HG02610 (cell line): ENCODE measurements at regions not wholly inside any gene's neighbourhood (a gene's known extent, or its start where the extent isn't known, plus 50 kb on each side); places are given as distances from the start of the nearest gene placed in this dataset.

ENCODE experiments used
- ATAC-seq: cut with Tn5 transposase; IDR thresholded peaks from one replicate; pipeline ENCODE4 v1.9.1; 2021; ENCODE audit warnings: mild to moderate bottlenecking, moderate library complexity; ENCODE audit not compliant: unreplicated experiment

DNA sequence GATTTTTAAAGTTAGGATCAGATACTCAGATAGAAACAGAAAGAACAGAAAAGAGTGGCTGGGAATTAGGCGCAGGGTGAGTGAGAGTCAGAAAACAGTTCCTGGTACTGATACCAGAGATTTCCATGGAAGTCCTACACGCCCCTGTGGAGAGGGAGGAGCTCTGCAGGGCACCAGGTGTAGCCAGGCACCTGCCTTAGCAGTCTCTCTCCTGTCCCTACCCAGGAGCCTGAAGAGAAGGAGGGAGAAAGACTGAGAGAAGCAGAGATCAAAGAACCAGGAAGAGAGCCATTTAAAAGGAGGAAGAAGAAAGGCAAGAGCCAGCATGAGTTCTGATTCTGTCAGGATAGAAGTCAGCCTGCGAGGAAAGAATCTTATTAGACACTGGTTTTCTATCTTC is 65.0 kb downstream of the CBLN1 start:
- no peak for ATAC-seq

DNA sequence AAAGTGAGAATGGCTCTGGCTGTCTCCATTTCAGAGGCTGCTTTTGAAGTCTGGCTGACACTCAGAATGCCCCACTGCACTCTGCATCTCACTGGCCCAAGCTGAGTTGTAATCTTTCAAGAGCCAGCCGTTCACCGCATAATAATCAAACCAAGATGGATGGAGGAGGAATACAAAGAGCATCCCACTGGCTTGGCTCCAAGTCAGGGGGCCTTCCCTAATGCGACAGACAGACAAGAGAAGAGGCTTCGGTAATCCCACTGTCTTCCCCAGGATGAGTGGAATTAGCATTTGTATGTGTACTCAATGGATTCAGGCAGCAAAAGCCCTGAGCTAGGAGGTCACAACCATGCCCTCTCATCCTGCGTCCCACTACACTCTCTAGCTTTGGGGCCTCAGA is 68.0 kb downstream of the CBLN1 start:
- ATAC-seq: no peak

DNA sequence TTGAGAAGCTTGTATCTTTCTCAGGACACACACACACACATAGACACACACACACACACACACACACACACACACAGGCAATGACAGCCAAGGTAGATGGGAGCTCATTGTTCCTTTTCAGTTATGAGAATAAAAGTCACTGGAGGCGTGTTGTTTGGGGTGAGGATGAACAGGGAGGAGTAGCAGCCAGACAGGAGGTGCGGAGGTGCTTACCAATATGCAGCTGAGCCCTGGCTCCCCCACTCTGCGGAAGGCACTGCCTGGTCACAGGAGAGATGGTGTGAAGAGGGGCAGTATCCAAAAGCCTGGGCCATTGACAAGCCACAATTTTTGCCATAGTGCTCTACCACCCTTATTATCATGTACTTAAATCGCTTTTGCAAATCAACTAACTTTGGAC is 77.4 kb downstream of the CBLN1 start:
- no peak for ATAC-seq

DNA sequence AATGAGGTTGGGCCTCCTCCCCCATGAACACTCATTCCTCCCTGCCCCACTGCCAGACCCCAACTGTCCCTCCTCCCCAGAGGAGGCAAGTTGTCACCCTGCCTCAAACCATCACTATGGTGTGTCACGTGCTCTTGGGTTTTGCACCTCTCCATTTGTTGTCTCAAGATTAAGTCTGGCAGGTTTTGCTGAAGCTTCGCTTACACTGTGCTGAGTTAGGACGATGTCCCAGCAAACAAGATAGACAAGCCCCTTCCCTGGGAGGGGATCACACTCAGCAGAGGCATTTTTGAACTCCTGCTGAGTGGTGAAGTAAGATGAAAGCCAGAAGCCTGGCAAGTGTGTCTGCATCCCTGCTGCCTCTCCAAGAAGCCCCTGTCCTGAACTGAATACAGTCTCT is 78.3 kb downstream of the CBLN1 start:
- ATAC-seq: no peak

DNA sequence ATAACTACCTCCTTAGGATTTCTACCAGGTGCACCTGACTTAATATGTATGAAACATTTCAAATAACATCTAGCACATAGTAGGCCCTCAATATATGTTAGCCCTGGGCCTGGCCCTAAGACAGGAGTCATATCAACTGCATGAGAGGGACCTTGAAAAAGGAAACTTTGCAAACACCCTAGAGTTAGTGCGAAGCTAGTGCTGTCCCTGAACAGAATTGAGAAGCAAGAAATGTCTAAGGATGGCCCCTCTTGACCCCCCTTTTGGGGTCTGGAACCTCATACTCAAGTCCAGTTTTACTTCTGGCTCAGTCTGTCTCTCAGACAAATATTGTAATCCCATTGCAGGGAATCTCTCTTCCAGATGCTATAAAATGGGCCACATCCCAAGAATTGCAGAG is 80.5 kb downstream of the CBLN1 start:
- no peak for ATAC-seq

DNA sequence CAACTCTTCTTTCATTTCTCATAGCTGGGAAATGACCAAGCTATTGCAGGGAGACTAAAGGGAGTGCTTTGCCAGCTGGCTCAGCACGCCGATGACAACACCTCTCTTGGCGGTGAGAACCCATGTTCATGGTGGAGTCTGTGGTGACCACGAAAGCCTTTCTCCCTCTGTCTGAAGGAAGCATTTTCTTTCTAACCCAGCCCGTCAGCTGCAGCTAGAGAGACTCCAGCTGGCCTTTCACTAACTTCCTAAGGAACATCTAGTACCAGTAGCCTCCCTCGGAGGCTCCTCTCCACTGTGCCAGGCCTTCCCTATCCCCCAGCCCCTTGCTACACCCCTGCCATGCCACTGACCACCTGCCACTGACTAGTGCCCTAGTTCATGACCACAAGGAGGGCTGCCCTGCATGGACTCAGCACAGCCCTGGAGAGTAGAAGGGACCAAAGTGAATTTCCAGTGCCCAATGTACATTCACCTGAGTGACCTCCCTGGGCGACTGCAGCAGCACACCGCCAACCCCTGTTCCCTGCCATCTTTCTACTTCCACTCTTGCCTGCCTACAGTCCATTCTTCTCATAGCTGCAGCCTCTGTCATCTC is 81.3 kb downstream of the CBLN1 start:
- ATAC-seq: no peak

DNA sequence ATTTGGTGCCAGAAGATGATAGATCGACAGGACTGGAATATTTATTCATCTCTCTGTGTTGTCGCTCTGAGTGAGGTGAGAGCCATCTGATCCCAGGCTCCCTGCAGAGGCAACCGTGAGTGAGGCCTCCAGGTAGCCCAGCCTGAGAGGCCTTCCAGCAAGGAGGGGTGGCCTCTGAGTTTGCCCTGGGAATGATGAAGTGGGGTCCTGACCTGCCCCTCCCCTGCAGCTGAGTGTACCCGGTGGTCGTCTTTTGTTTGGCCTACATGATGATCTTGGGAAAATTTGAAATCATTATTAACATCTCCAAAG is 86.4 kb downstream of the CBLN1 start:
- ATAC-seq: no peak

DNA sequence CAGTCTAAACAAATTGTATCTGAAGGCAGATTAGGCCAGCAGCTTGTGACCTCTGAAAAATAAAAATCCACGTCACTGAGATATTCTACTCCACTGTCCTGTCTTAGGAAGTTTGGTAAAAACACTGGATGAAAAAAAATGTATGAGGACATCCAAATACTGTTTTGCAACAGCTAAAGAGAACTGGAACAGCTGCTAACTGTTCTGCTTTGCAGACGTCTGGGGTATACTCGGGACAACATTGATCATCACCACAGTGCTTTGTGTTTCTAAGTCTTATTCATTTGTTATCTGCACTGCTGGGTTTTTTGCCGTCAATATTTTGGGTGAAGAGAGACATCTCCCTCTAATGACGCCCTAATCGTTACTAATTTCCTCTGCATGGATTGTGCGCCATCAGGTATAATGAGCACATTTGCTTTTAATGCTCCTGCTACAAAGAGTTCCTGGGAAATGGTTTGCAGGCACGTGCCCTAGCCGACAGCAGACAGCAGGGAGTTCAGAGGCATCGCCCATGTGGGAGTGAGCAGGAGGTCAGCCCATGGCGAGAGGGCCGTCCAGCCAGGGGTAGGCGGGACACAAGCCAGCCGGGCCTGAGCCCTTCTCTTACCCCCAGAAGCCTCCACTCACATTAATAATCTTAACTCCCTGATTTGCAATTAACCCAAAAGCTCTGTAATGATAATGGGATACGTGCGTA is 87.0 kb downstream of the CBLN1 start:
- ATAC-seq: no peak

DNA sequence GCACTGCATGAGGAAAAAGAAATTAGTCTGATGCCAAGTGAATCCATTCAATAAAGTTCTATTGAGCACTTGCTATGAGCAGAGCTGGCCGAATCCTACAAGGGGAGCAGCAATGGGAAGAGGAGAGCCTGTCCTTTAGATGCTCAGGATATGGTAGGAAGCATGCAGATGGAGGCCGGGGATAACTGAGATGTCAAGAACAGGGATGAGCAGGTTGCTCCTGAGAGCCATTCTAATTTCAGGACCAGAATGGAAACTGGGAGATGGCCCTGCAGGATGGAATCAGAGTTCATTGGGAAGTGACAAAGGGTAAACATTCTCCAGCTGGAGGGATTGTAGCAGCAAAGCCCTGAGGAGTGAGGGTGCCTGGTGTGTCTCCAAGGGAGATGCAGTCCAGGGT is 88.0 kb downstream of the CBLN1 start:
- no peak for ATAC-seq

DNA sequence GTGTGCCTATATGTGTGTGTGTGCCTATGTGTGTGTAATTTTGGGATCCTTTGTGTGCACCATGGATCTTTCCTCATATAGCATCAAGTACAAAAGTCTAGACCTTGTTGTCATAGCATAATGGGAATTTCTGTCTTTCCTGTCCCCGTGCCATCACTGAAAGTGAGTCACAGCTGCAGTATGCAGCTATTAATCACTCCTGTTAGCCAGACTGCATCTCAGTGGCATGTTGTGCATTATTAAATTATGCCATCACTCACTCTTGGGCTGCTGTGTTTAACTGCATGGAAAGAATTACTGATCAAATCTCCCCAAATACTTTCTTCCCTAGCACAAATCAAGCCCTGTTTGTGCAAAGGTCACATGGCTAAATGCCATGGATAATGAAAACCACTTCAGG is 92.4 kb downstream of the CBLN1 start:
- no peak for ATAC-seq

DNA sequence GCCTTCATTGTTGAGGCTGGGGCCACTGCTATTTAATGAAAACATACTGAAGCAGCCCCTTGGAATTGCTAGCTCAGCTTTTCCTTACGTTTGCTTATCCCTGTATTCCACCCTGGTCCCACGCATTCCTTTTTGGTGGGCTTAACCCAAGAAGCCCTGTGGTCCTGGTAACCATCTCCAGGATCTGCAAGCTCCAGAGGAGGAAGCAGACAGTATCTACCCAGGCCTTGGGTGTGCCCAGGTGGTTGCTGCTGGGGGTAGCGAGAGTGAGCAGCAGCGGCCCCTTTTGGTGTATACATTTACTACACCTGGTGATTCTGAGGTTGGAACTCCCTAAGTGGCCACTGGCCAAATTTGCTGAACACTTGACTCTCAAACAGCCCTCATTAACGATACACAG is 97.7 kb downstream of the CBLN1 start:
- no peak for ATAC-seq

DNA sequence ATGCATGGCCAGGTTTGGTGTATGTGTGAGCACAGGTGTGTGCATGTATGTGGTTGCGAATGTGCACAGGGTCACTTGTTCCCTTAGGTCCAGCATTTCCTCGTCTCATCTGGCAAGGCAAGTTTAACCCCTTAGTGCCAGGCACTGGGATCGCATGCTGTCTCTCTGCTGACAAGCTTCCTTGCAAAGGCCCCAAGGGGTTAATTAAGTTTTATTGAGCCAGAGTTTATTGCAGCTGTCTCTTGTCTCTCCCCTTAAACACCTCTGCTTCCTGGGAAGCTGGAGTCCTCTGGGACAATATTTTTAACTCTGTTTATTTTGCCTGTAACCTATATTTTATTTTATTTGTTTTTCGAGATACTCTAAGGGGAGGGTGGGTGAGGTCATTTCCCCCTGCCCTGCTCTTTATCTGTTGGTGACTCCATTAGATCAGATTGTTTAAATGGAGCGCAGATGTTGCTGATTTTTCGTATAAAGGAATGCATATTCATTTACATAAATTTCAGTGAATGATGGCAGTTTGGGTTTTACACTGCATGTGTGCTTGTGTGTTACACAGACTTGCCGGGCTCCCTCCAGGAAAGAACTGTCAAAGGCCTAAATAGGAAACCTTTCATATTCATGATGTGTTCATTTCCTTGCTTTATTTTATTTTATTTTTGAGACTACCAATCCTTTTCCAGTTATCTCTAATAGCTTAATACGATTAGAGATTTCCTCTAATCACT is 99.7 kb downstream of the CBLN1 start:
- no peak for ATAC-seq

DNA sequence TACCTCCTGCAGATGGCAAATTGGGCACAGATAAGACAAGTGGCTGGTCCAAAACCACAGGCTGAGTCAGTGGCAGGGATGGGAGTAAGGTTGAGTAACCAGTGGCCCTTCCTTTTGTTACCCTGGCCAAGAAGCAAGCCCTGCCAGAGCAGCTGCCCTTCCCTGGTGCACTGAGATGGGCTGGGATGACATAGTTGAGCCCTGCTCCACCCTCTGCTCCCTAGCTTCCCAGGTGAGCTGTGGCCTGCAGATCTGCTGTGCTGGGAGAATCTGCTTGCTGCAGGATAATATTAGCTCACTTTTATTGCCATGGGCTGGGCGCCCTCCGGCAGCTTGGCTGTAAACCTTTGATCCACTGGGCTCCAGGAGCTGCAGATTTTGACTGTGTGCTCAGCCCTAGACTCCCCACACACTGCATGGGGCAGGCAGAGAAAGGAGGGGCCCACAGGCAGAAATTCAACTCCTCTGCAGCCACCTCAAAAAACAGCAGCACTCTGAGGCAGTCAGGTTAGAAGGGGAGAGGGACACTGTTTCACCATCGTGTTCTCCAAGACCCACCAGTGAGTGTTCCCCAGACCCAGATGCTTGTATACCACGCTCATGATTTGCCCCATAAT is 101.8 kb downstream of the CBLN1 start:
- ATAC-seq: no peak

DNA sequence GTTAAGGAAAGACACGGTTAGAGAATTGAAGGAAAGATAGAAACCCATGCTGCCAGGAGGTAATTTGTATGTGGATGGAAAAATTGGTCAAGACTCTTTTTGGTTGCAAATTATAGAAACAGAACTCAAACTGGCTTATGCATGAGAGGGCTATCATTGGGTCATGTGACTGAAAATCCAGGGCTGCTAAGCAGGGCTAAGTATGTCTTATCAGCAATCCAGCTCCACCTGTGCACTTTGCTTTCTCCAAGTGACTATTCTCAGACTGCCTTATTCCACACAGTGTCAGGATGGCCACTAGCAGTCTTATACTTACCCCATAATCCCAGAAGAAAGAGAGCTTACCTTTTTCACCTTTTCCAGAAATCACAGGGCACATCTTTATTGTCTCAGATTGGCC is 113.5 kb downstream of the CBLN1 start:
- ATAC-seq: no peak

DNA sequence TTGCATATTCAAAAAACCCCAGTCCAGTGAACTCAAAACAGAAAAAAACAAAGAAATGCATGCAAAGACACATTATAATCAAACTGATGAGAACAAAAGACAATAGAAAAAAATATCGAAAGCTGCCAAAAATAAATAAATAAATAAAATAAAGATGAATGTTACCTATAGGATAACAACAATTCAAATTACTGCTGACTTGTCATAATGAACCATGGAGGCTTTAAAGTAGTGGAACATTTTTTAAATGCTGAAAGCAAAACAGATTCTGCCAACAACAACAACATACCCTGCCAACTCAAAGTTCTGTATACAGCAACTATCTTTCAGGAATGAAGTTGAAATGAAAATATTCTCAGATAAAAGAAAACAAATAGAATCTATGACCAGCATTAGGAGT is 116.6 kb downstream of the CBLN1 start:
- no peak for ATAC-seq

DNA sequence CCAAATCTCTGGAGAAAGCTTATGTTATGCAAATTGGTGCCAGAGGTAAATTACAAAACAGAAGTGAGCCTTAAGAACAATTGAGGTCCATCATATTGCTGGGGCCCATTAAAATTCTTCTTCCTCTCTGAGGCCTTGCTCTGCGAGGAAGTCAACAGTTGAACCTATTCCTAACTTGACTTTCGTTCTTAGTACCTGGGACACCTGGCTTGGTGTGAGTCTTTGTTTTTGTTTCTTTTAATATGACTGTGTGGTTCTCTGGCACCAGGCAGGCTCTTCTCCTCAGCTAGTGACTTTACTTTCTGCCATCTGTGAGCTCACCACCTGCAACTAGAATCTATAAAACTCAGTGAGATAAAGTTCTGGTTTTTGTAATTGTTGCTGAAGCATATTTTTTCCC is 120.4 kb downstream of the CBLN1 start:
- no peak for ATAC-seq

DNA sequence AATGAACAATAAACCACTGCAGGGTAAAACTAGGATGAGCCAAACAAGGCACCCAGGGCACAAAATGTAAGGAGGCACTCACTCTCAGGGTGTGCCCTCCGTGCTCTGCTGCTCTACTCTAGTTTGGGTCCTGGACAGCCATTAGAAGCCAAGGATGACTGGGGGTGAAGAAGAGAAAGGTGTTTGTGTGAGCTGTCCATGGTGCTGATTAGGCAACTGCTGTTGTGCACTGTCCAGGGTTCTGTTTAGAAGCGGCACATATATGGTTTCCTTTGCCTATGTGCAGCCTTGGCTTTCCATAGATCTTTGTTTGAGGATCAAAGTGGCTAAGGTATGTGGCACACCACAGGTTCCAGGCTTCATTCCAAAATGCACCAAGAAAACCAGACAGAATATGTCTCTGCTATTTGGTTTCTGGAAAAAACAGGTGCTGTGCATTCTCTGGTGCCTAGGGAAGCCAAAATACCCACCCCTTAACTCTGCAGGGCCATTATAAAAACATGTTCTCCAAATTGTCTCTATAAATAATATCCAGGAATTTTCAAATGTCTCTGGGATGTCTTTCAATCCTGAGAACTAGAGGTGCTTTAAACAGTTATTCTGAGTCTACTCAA is 123.5 kb downstream of the CBLN1 start:
- no peak for ATAC-seq

DNA sequence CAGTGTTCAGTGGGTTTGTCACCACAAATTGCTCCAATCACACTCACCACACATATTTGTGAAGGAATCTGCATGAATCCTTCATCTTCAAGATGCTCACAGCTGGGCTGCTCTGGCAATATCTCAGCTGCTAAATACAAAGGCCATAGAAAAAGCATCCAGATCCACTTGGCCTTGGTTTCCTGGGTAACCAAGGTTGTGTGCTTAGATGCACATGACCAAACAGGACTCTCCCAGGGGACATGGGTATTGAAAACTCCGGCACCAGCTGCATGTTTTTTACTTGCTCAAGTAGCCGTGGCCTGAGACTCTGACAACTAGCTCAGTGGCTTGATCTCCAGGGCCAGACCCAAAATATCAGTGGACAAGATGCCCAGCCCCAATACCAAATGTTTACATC is 131.3 kb downstream of the CBLN1 start:
- ATAC-seq: no peak

DNA sequence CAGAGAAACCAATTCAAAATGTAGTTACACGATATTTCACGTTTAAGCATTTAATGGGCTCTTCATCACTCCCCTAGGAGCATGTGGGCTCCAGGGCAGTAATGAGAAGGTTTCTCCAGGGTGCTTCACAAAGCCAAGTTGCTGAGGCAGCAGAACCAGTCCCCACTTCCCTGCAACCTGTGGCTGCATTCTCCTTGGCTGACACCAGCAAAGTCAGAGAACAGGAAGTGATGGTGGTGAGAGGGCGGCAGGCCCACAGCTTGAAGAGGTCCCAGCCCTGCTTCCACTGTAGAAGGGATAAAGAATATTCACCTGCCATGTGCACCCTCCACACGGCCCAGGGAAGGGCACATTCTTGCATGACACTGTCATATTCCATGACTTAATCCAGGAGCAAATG is 133.2 kb downstream of the CBLN1 start:
- no peak for ATAC-seq

DNA sequence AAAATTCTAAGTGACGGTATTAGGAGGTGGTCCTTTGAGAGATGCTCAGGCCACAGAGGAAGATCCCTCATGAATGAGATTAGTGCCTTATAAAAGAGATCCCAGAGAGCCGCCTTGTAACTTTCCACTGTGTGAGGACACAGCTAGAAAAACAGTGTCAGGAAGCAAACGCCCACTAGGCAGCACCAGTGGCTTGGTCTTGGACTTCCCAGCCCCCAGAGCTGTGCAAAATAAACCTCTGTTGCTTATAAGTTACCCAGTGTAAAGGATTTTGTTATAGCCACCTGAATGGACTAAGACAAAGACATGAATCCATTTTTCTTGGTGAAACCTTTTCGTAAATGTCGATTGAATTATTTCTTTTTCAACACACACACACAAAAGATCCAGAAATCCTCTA is 141.0 kb downstream of the CBLN1 start:
- ATAC-seq: no peak

DNA sequence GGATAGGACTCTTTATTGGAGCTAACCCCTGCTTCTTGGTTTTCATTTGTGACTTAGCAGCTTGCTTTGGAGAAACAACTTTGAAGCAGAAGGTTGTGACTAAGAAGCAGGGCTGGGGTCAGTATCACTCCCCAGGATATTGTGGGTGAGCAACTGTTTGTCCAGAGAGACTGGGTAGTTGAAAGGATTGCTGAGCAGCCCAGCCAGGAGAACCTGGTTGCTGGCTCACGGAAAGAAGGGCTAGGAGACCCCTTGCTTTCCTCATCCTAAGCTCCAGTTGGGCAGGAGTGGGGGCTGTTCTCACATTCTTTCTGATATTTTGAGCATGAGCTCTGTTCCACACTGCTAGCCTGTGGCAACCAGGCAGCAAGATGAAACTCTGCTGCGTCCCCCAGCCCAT is 151.2 kb downstream of the CBLN1 start:
- no peak for ATAC-seq

DNA sequence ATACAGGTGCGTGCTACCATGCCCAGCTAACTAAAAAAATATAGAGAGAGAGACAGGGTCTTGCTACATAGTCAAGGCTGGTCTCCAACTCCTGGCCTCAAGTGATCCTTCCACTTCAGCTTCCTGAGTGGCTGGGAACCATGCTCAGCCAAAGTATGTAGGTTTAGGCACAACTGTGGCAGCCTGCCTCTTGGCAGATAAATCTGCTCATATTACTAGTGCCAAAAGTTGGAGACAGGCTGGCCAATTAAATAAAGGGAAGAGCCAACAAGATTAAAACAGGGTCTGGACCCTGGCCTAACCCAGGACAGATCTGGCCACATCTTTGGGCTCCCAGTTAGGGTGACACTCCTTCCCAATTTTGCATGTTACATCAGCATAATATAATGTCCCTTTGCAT is 151.7 kb downstream of the CBLN1 start:
- ATAC-seq: no peak
